ENCODE measurements at regions not wholly inside any gene's neighbourhood (a gene's known extent, or its start where the extent isn't known, plus 50 kb on each side); places are given as distances from the start of the nearest gene placed in this dataset.
"Not testable (repeated sequence)": the region's sequence is repeated elsewhere in the genome, so short reads cannot be mapped to it uniquely, and the experiment has no call there.

- H3K27ac ChIP-seq; intact Hi-C loops (cut with DNase I); H3K4me1 ChIP-seq; H3K36me3 ChIP-seq; H3K27me3 ChIP-seq; H3K4me3 ChIP-seq; H3K9me3 ChIP-seq; DNase-seq: not testable (repeated sequence)
- WGBS, 2 donors: 78 to 82% methylated on average over 49 to 52 of the region's 53 CpGs
- peak in 3 of 8 donors; percentile 39 to 100 (median 46) for ATAC-seq
These were observed 168.4 kb downstream of the OR4F15 start for GRCh38 chr15:101980206-101980910.

Small RNA genes lying in the stretch of these regions (microRNA-seq; reads per million reads assigned to microRNA genes)
- 0 reads per million in 2 donors for gene MIR1302-10
- 0 reads per million in 2 donors for gene MIR6859-3
